NOMO-1 treated with DMSO at 0.1 percent for 48 hours (cell line): ENCODE measurements at regions not wholly inside any gene's neighbourhood (a gene's known extent, or its start where the extent isn't known, plus 50 kb on each side); places are given as distances from the start of the nearest gene placed in this dataset.

ENCODE experiments used
- DNase-seq: peaks from one replicate; lab custom pipeline; 2025; ENCODE audit not compliant: unreplicated experiment; lab: John Stamatoyannopoulos, UW

GRCh38 chr10:98332623-98333269 lies 64.8 kb upstream of the LOXL4 start:
- DNase-seq, result no peak

- DNase-seq, result peak; percentile 71
Measured at GRCh38 chr10:98331885-98332284, 63.9 kb upstream of the LOXL4 start.

GRCh38 chr10:98330987-98331386 lies 63.0 kb upstream of the LOXL4 start:
- DNase-seq, result no peak

GRCh38 chr10:98328640-98329039 lies 60.6 kb upstream of the LOXL4 start:
- no peak for DNase-seq

GRCh38 chr10:98328163-98328562 lies 60.2 kb upstream of the LOXL4 start:
- no peak for DNase-seq

- DNase-seq, result no peak
Measured at GRCh38 chr10:98326621-98327027, 58.6 kb upstream of the LOXL4 start.

GRCh38 chr10:98323221-98324164 lies 55.5 kb upstream of the LOXL4 start:
- DNase-seq, result peak; percentile 97

- DNase-seq, result no peak
Measured at GRCh38 chr10:98321186-98321780, 53.3 kb upstream of the LOXL4 start.

- DNase-seq, result no peak
Measured at GRCh38 chr10:98320486-98321185, 52.6 kb upstream of the LOXL4 start.

GRCh38 chr10:98318861-98319260 lies 50.9 kb upstream of the LOXL4 start:
- DNase-seq, result no peak
